NCI-H69 (cell line): ENCODE measurements at regions not wholly inside any gene's neighbourhood (a gene's known extent, or its start where the extent isn't known, plus 50 kb on each side); places are given as distances from the start of the nearest gene placed in this dataset.
A peak's percentile ranks its signal among the peaks of the same experiment; 100 is the strongest.
"Not testable (repeated sequence)": the region's sequence is repeated elsewhere in the genome, so short reads cannot be mapped to it uniquely, and the experiment has no call there.

Source experiments
- DNase-seq: peaks from one replicate; lab custom pipeline; 2025; lab: John Stamatoyannopoulos, UW

- DNase-seq, result not testable (repeated sequence)
These were observed 619.3 kb downstream of the TMEM121 start for GRCh38 chr14:106145731-106146130.

- peak; percentile 78 for DNase-seq
These were observed 627.1 kb downstream of the TMEM121 start for GRCh38 chr14:106153362-106153955.

- peak; percentile 21 for DNase-seq
These were observed 636.9 kb downstream of the TMEM121 start for GRCh38 chr14:106163316-106163715.

- not testable (repeated sequence) for DNase-seq
These were observed 637.4 kb downstream of the TMEM121 start for GRCh38 chr14:106163812-106164211.

GRCh38 chr14:106166232-106166631, 639.8 kb downstream of the TMEM121 start:
- no peak for DNase-seq

GRCh38 chr14:106166650-106167204, 640.3 kb downstream of the TMEM121 start:
- DNase-seq, result no peak

GRCh38 chr14:106170163-106170658, 643.8 kb downstream of the TMEM121 start:
- peak; percentile 11 for DNase-seq

- no peak for DNase-seq
These were observed 647.8 kb downstream of the TMEM121 start for GRCh38 chr14:106174206-106174605.

- DNase-seq, result not testable (repeated sequence)
These were observed 651.2 kb downstream of the TMEM121 start for GRCh38 chr14:106177266-106178246.

- no peak for DNase-seq
These were observed 653.4 kb downstream of the TMEM121 start for GRCh38 chr14:106179761-106180160.

GRCh38 chr14:106184771-106185170, 658.4 kb downstream of the TMEM121 start:
- not testable (repeated sequence) for DNase-seq

- DNase-seq, result not testable (repeated sequence)
These were observed 658.9 kb downstream of the TMEM121 start for GRCh38 chr14:106185174-106185836.

- DNase-seq, result peak; percentile 45
These were observed 659.5 kb downstream of the TMEM121 start for GRCh38 chr14:106185837-106186233.

- peak; percentile 73 for DNase-seq
These were observed 660.8 kb downstream of the TMEM121 start for GRCh38 chr14:106187216-106187615.

- not testable (repeated sequence) for DNase-seq
These were observed 666.3 kb downstream of the TMEM121 start for GRCh38 chr14:106192701-106193100.

GRCh38 chr14:106196459-106196858, 670.1 kb downstream of the TMEM121 start:
- DNase-seq, result peak; percentile 75

- DNase-seq, result not testable (repeated sequence)
These were observed 670.9 kb downstream of the TMEM121 start for GRCh38 chr14:106197264-106197663.

- no peak for DNase-seq
These were observed 672.7 kb downstream of the TMEM121 start for GRCh38 chr14:106199097-106199496.

GRCh38 chr14:106200541-106201315, 674.3 kb downstream of the TMEM121 start:
- DNase-seq, result no peak

GRCh38 chr14:106201376-106201775, 675.0 kb downstream of the TMEM121 start:
- no peak for DNase-seq

GRCh38 chr14:106203438-106203837, 677.1 kb downstream of the TMEM121 start:
- DNase-seq, result no peak
